H1 (cell line): ENCODE measurements at regions not wholly inside any gene's neighbourhood (a gene's known extent, or its start where the extent isn't known, plus 50 kb on each side); places are given as distances from the start of the nearest gene placed in this dataset.

Source experiments
- CTCF ChIA-PET: fragments of 300-600 bp; sonication (Branson Sonifier 250); formaldehyde crosslinking; loops from one replicate; lab custom pipeline; 2021; ENCODE audit not compliant: partially characterized antibody; lab: Charles Lee
- POLR2A ChIA-PET: fragments of 300-600 bp; sonication (Branson Sonifier 250); formaldehyde crosslinking; loops from one replicate; lab custom pipeline; 2021; ENCODE audit warnings: inconsistent platforms; ENCODE audit not compliant: partially characterized antibody; lab: Charles Lee
- DNase-seq, 2 experiments: peaks; one replicate each; pipeline versions ENCODE4 v3.0.0 to v3.0.0-alpha.2; 2010 to 2022; ENCODE audit warnings: low spot score in 2 of 2, low read depth in 1 of 2, mixed read lengths in 1 of 2
- FAIRE-seq: peaks from 2 replicates; lab custom pipeline; 2011; peaks lifted over from hg19 to GRCh38; lab: Jason Lieb, UNC
- H2AFZ ChIP-seq: 2 replicates; pipeline ENCODE4 v1.8.1; 2012; ENCODE audit warnings: low read length, inconsistent platforms
- H2AK5ac ChIP-seq: 2 replicates; pipeline ENCODE4 v1.6.1; 2013; ENCODE audit warnings: low read depth, low read length
- H2BK120ac ChIP-seq: replicated peaks from 2 replicates; pipeline ENCODE3; 2013; ENCODE audit warnings: low read depth, low read length, inconsistent platforms
- H2BK12ac ChIP-seq: 2 replicates; pipeline ENCODE4 v1.6.1; 2013; ENCODE audit warnings: low read depth, low read length
- H2BK15ac ChIP-seq: 2 replicates; pipeline ENCODE4 v1.6.1; 2013; ENCODE audit warnings: low read length
- H2BK20ac ChIP-seq: 2 replicates; pipeline ENCODE4 v1.6.1; 2013; ENCODE audit warnings: low read length
- H2BK5ac ChIP-seq: 2 replicates; pipeline ENCODE4 v1.6.1; 2013; ENCODE audit warnings: low read depth, low read length
- H3K14ac ChIP-seq: 2 replicates; pipeline ENCODE4 v1.6.1; 2013; ENCODE audit warnings: inconsistent platforms; ENCODE audit not compliant: insufficient read length
- H3K18ac ChIP-seq: 2 replicates; pipeline ENCODE4 v1.6.1; 2013; ENCODE audit warnings: low read length; ENCODE audit errors: extremely low read depth
- H3K23ac ChIP-seq: 2 replicates; pipeline ENCODE4 v1.6.1; 2013; ENCODE audit warnings: inconsistent platforms; ENCODE audit not compliant: insufficient read length
- H3K23me2 ChIP-seq: 2 replicates; pipeline ENCODE4 v1.6.1; 2013; ENCODE audit warnings: low read depth, low read length
- H3K27ac ChIP-seq: 2 replicates; pipeline ENCODE4 v1.6.1; 2011; ENCODE audit warnings: low read depth, low read length, inconsistent platforms
- H3K27me3 ChIP-seq, 4 experiments: replicated peaks in 1 of 4; 1 replicate in 1 of 4; 2 replicates in 3 of 4; pipeline versions ENCODE4 v1.6.1 to v1.8.1; 2011 to 2013; ENCODE audit warnings: low read length in 3 of 4, mild to moderate bottlenecking in 3 of 4, inconsistent platforms in 2 of 4, mixed read lengths in 2 of 4, moderate library complexity in 1 of 4; ENCODE audit not compliant: control insufficient read depth in 3 of 4, insufficient read depth in 3 of 4; ENCODE audit errors: extremely low read depth in 1 of 4
- H3K36me3 ChIP-seq, 4 experiments: 2 replicates each; pipeline versions ENCODE4 v1.6.1 to v1.8.1; 2011 to 2013; ENCODE audit warnings: mild to moderate bottlenecking in 4 of 4, low read length in 3 of 4, moderate library complexity in 2 of 4, control low read depth in 1 of 4, inconsistent platforms in 1 of 4; ENCODE audit not compliant: insufficient read depth in 4 of 4, control insufficient read depth in 2 of 4
- H3K4ac ChIP-seq: replicated peaks from 2 replicates; pipeline ENCODE3; 2013; ENCODE audit warnings: low read length, low read depth, mixed read lengths, inconsistent platforms; ENCODE audit not compliant: insufficient read length
- H3K4me1 ChIP-seq, 4 experiments: replicated peaks in 1 of 4; 1 replicate in 1 of 4; 2 replicates in 3 of 4; pipeline versions ENCODE4 v1.6.1 to v1.8.1; 2011 to 2013; ENCODE audit warnings: low read length in 3 of 4, inconsistent platforms in 2 of 4, mixed read lengths in 1 of 4; ENCODE audit not compliant: insufficient read depth in 4 of 4, control insufficient read depth in 3 of 4
- H3K4me2 ChIP-seq, 2 experiments: 2 replicates each; pipeline versions ENCODE4 v1.6.1 to v1.8.1; 2011 to 2013; ENCODE audit warnings: low read depth in 2 of 2, low read length in 2 of 2, control low read depth in 1 of 2, inconsistent platforms in 1 of 2, mild to moderate bottlenecking in 1 of 2; ENCODE audit not compliant: insufficient read depth in 1 of 2
- H3K4me3 ChIP-seq, 4 experiments: fragments of 200-600, 300-600 bp in 1 of 4; sonication (generic), shearing (Covaris generic), sonication (Bioruptor Twin) in 1 of 4; 2 replicates each; pipeline versions ENCODE4 v1.5.1 to v1.8.1; 2011 to 2016; ENCODE audit warnings: low read length in 4 of 4, low read depth in 3 of 4, control low read depth in 2 of 4, inconsistent platforms in 2 of 4, mild to moderate bottlenecking in 2 of 4, mixed read lengths in 1 of 4, moderate library complexity in 1 of 4; ENCODE audit not compliant: insufficient read depth in 2 of 4; ENCODE audit errors: extremely low read depth in 1 of 4
- H3K56ac ChIP-seq: replicated peaks from 2 replicates; pipeline ENCODE3; 2013; ENCODE audit warnings: low read depth, mild to moderate bottlenecking, mixed read lengths, low read length, inconsistent platforms; ENCODE audit not compliant: insufficient read length
- H3K79me1 ChIP-seq: 2 replicates; pipeline ENCODE4 v1.6.1; 2013; ENCODE audit warnings: low read depth, low read length, control low read depth
- H3K79me2 ChIP-seq, 2 experiments: 2 replicates each; pipeline versions ENCODE4 v1.6.1 to v1.8.1; 2012 to 2013; ENCODE audit warnings: low read length in 2 of 2, mild to moderate bottlenecking in 2 of 2, inconsistent platforms in 1 of 2; ENCODE audit not compliant: insufficient read depth in 2 of 2, control insufficient read depth in 1 of 2
- H3K9ac ChIP-seq, 4 experiments: replicated peaks in 1 of 4; 1 replicate in 1 of 4; 2 replicates in 3 of 4; pipeline versions ENCODE4 v1.6.1 to v1.8.1; 2011 to 2013; ENCODE audit warnings: low read depth in 3 of 4, low read length in 3 of 4, control low read depth in 2 of 4, mild to moderate bottlenecking in 2 of 4, moderate library complexity in 2 of 4, inconsistent platforms in 1 of 4; ENCODE audit errors: extremely low read depth in 1 of 4
- H3K9me3 ChIP-seq, 2 experiments: 2 replicates each; pipeline versions ENCODE4 v1.6.1 to v1.8.1; 2012 to 2013; ENCODE audit warnings: mild to moderate bottlenecking in 2 of 2, moderate library complexity in 2 of 2, control low read depth in 1 of 2, inconsistent platforms in 1 of 2, low read depth in 1 of 2, low read length in 1 of 2, mixed read lengths in 1 of 2; ENCODE audit not compliant: insufficient read depth in 2 of 2
- H4K20me1 ChIP-seq, 2 experiments: replicated peaks in 1 of 2; 2 replicates each; pipeline versions ENCODE3 to v1.8.1; 2011 to 2013; ENCODE audit warnings: inconsistent platforms in 2 of 2, low read length in 2 of 2, mild to moderate bottlenecking in 1 of 2; ENCODE audit not compliant: insufficient read depth in 2 of 2, control insufficient read depth in 1 of 2
- H4K5ac ChIP-seq: 2 replicates; pipeline ENCODE4 v1.6.1; 2013; ENCODE audit warnings: low read length, low read depth, mixed read lengths, inconsistent platforms; ENCODE audit not compliant: insufficient read length
- H4K8ac ChIP-seq: 2 replicates; pipeline ENCODE4 v1.8.0; 2013; ENCODE audit warnings: mild to moderate bottlenecking, moderate library complexity, low read length, inconsistent platforms; ENCODE audit not compliant: insufficient read depth; ENCODE audit errors: extremely low read depth
- H4K91ac ChIP-seq: replicated peaks from 2 replicates; pipeline ENCODE3; 2013; ENCODE audit warnings: low read length, mixed read lengths, inconsistent platforms; ENCODE audit not compliant: insufficient read length
- BACH1 ChIP-seq: IDR thresholded peaks from 2 replicates; pipeline ENCODE4 v1.6.1; 2012; ENCODE audit warnings: low read length, improper control_type of control experiment
- BRCA1 ChIP-seq: IDR thresholded peaks from 2 replicates; pipeline ENCODE4 v1.6.1; 2012; ENCODE audit warnings: low read depth, low read length, improper control_type of control experiment
- CBX8 ChIP-seq: fragments of 300-800, 300-1000 bp; sonication (generic); IDR thresholded peaks from 2 replicates; pipeline ENCODE4 v1.7.1; 2016; ENCODE audit warnings: low read depth, low read length, borderline replicate concordance
- CHD1 ChIP-seq: IDR thresholded peaks from 2 replicates; pipeline ENCODE4 v1.6.1; 2012; ENCODE audit warnings: low read depth, low read length, improper control_type of control experiment
- FOSL1 ChIP-seq: IDR thresholded peaks from 2 replicates; pipeline ENCODE4 v1.6.1; 2011; ENCODE audit warnings: mild to moderate bottlenecking, low read depth, low read length, moderate library complexity; ENCODE audit not compliant: insufficient read depth
- HDAC2 ChIP-seq, 2 experiments: fragments of 300-600 bp in 1 of 2; sonication (generic) in 1 of 2; IDR thresholded peaks; 2 replicates each; pipeline ENCODE4 v1.6.1; 2011 to 2012; ENCODE audit warnings: low read depth in 2 of 2, low read length in 2 of 2, mild to moderate bottlenecking in 2 of 2, moderate library complexity in 2 of 2, borderline replicate concordance in 1 of 2, inconsistent platforms in 1 of 2
- JUND ChIP-seq: IDR thresholded peaks from 2 replicates; pipeline ENCODE4 v1.6.1; 2011; ENCODE audit warnings: mild to moderate bottlenecking, improper control_type of control experiment, low read length
- KDM1A ChIP-seq: fragments of 200-600, 300-600 bp; sonication (generic); IDR thresholded peaks from 2 replicates; pipeline ENCODE4 v1.7.1; 2016; ENCODE audit warnings: mild to moderate bottlenecking, low read length, borderline replicate concordance
- NRF1 ChIP-seq: IDR thresholded peaks from 2 replicates; pipeline ENCODE4 v1.6.1; 2011; ENCODE audit warnings: mild to moderate bottlenecking, low read depth, low read length, improper control_type of control experiment
- RNF2 ChIP-seq: fragments of 200-900, 300-1000 bp; sonication (generic); IDR thresholded peaks from 2 replicates; pipeline ENCODE4 v1.7.1; 2016; ENCODE audit warnings: borderline replicate concordance, low read depth, mild to moderate bottlenecking, antibody characterized with exemption, low read length; ENCODE audit not compliant: poor library complexity, severe bottlenecking; ENCODE audit errors: missing control alignments
- SIN3A ChIP-seq, 2 experiments: IDR thresholded peaks in 1 of 2; conservative IDR thresholded peaks in 1 of 2; 2 replicates each; pipeline ENCODE4 v1.6.1; 2011 to 2012; ENCODE audit warnings: low read length in 2 of 2, improper control_type of control experiment in 1 of 2, low read depth in 1 of 2, mild to moderate bottlenecking in 1 of 2
- SRF ChIP-seq: IDR thresholded peaks from 2 replicates; pipeline ENCODE4 v1.6.1; 2011; ENCODE audit warnings: mild to moderate bottlenecking, low read depth, low read length, moderate library complexity
- SUZ12 ChIP-seq: fragments of 200-600 bp; sonication (generic); IDR thresholded peaks from 2 replicates; pipeline ENCODE4 v1.6.1; 2012; ENCODE audit warnings: mild to moderate bottlenecking, inconsistent platforms, low read length, moderate library complexity, mixed read lengths
- TBP ChIP-seq: IDR thresholded peaks from 2 replicates; pipeline ENCODE4 v1.6.1; 2011; ENCODE audit warnings: low read depth, low read length, improper control_type of control experiment
- TCF12 ChIP-seq: IDR thresholded peaks from 2 replicates; pipeline ENCODE4 v1.6.1; 2011; ENCODE audit warnings: low read depth, mild to moderate bottlenecking, low read length
- WGBS, 2 experiments: shearing (Covaris generic) in 1 of 2; methylation state at CpG; one replicate each; pipeline versions ENCODE4 v1.1.6 to v1.1.7; 2013 to 2015; ENCODE audit warnings: low lambda C conversion rate in 2 of 2, mixed read lengths in 2 of 2, inconsistent platforms in 1 of 2, low coverage in 1 of 2, missing lambda C conversion rate in 1 of 2; ENCODE audit not compliant: insufficient replicate concordance in 2 of 2, insufficient coverage in 1 of 2, insufficient read length in 1 of 2; ENCODE audit errors: extremely low coverage in 1 of 2, missing lambda C conversion rate in 1 of 2; 5-methylcytosine and 5-hydroxymethylcytosine counted together

GRCh38 chr14:84707830-84708229 is 822.1 kb upstream of the FLRT2 start:
- no peak overlapping the region for H4K91ac ChIP-seq
- H3K9me3 ChIP-seq: no peaks in the 10 kb centered on the region
- no peak for DNase-seq
- no peak overlapping the region for H2BK120ac ChIP-seq
- no peak overlapping the region for H3K4me2 ChIP-seq
- no peak overlapping the region for H3K4me3 ChIP-seq
- no peak overlapping the region for H2BK15ac ChIP-seq
- no peak overlapping the region for H3K9ac ChIP-seq
- no peaks in the 10 kb centered on the region for H3K23me2 ChIP-seq
- no peak overlapping the region for H3K23ac ChIP-seq
- H2BK5ac ChIP-seq: no peak overlapping the region
- H3K56ac ChIP-seq: no peak overlapping the region
- ChIA-PET CTCF (no interaction called here), POLR2A (no interaction called here)
- no peak overlapping the region for H3K27ac ChIP-seq
- no peaks in the 10 kb centered on the region for H4K20me1 ChIP-seq
- TF ChIP-seq SIN3A (conservative IDR thresholded peaks at IDR 0.05 in 1 of 2, IDR thresholded peaks at IDR 0.05 in 1 of 2; ENCODE audit: low read depth in 1 of 2, low read length in 2 of 2) (no peak), HDAC2 (IDR thresholded peaks at IDR 0.05; ENCODE audit: borderline replicate concordance in 1 of 2, low read depth in 2 of 2, low read length in 2 of 2) (no peak), SRF (no peak), TBP (no peak), SUZ12 (no peak), CBX8 (no peak), BACH1 (no peak), NRF1 (no peak), RNF2 (no peak), FOSL1 (no peak), KDM1A (no peak), JUND (no peak), TCF12 (no peak), CHD1 (no peak), BRCA1 (no peak)
- 75% methylated on average over 1 of the region's 1 CpG; no CpG with 5 or more reads in 1 of the 2 experiments for WGBS, 2 experiments
- no peak overlapping the region for H3K18ac ChIP-seq
- H3K14ac ChIP-seq: no peak overlapping the region
- H3K36me3 ChIP-seq: no peaks in the 10 kb centered on the region
- H3K79me1 ChIP-seq: no peaks in the 10 kb centered on the region
- no peak overlapping the region for H2BK20ac ChIP-seq
- H3K79me2 ChIP-seq: no peaks in the 10 kb centered on the region
- H3K4ac ChIP-seq: no peak overlapping the region
- H3K4me1 ChIP-seq: no peaks in the 10 kb centered on the region
- no peak overlapping the region for H2AFZ ChIP-seq
- H2BK12ac ChIP-seq: no peak overlapping the region
- FAIRE-seq: no peak
- no peak overlapping the region for H4K8ac ChIP-seq
- no peaks in the 10 kb centered on the region for H3K27me3 ChIP-seq
- no peak overlapping the region for H2AK5ac ChIP-seq
- no peak overlapping the region for H4K5ac ChIP-seq
